ENCODE measurements at regions not wholly inside any gene's neighbourhood (a gene's known extent, or its start where the extent isn't known, plus 50 kb on each side); places are given as distances from the start of the nearest gene placed in this dataset.

GRCh38 chr2:22055784-22056620 is 932.2 kb downstream of the TDRD15 start:
- TF ChIP-seq FOXP2 (optimal IDR thresholded peaks at IDR 0.05; ENCODE audit: borderline replicate concordance, extremely low read depth, extremely low read length, insufficient read depth) (no peak), TAF1 (IDR thresholded peaks at IDR 0.05; ENCODE audit: borderline replicate concordance, insufficient read depth, low read length) (no peak), POLR2AphosphoS5 (IDR thresholded peaks at IDR 0.05; ENCODE audit: low read depth, low read length) (no peak), SIN3A (IDR thresholded peaks at IDR 0.05; ENCODE audit: borderline replicate concordance, insufficient read depth, low read length) (no peak), REST (IDR thresholded peaks at IDR 0.05; ENCODE audit: insufficient read depth in 1 of 2, low read depth in 2 of 2, low read length in 2 of 2) (no peak)

GRCh38 chr2:22056621-22057132 is 932.9 kb downstream of the TDRD15 start:
- TF ChIP-seq REST (IDR thresholded peaks at IDR 0.05; ENCODE audit: insufficient read depth in 1 of 2, low read depth in 2 of 2, low read length in 2 of 2) (no peak), POLR2AphosphoS5 (IDR thresholded peaks at IDR 0.05; ENCODE audit: low read depth, low read length) (no peak), FOXP2 (optimal IDR thresholded peaks at IDR 0.05; ENCODE audit: borderline replicate concordance, extremely low read depth, extremely low read length, insufficient read depth) (no peak), TAF1 (IDR thresholded peaks at IDR 0.05; ENCODE audit: borderline replicate concordance, insufficient read depth, low read length) (no peak), SIN3A (IDR thresholded peaks at IDR 0.05; ENCODE audit: borderline replicate concordance, insufficient read depth, low read length) (no peak)

- TF ChIP-seq FOXP2 (optimal IDR thresholded peaks at IDR 0.05; ENCODE audit: borderline replicate concordance, extremely low read depth, extremely low read length, insufficient read depth) (no peak), REST (IDR thresholded peaks at IDR 0.05; ENCODE audit: insufficient read depth in 1 of 2, low read depth in 2 of 2, low read length in 2 of 2) (no peak), SIN3A (IDR thresholded peaks at IDR 0.05; ENCODE audit: borderline replicate concordance, insufficient read depth, low read length) (no peak), POLR2AphosphoS5 (IDR thresholded peaks at IDR 0.05; ENCODE audit: low read depth, low read length) (no peak), TAF1 (IDR thresholded peaks at IDR 0.05; ENCODE audit: borderline replicate concordance, insufficient read depth, low read length) (no peak)
These were observed 938.9 kb downstream of the TDRD15 start for GRCh38 chr2:22062679-22063078.

GRCh38 chr2:22076454-22076853 is 952.7 kb downstream of the TDRD15 start:
- TF ChIP-seq FOXP2 (optimal IDR thresholded peaks at IDR 0.05; ENCODE audit: borderline replicate concordance, extremely low read depth, extremely low read length, insufficient read depth) (no peak), TAF1 (IDR thresholded peaks at IDR 0.05; ENCODE audit: borderline replicate concordance, insufficient read depth, low read length) (no peak), SIN3A (IDR thresholded peaks at IDR 0.05; ENCODE audit: borderline replicate concordance, insufficient read depth, low read length) (no peak), POLR2AphosphoS5 (IDR thresholded peaks at IDR 0.05; ENCODE audit: low read depth, low read length) (no peak), REST (IDR thresholded peaks at IDR 0.05; ENCODE audit: insufficient read depth in 1 of 2, low read depth in 2 of 2, low read length in 2 of 2) (no peak)

Data from PFSK-1 (cell line).